OCI-LY1 (cell line): ENCODE measurements at regions not wholly inside any gene's neighbourhood (a gene's known extent, or its start where the extent isn't known, plus 50 kb on each side); places are given as distances from the start of the nearest gene placed in this dataset.

ENCODE experiments used
- CTCF ChIP-seq: fragments of 200-600 bp; sonication (generic), shearing (Covaris generic); IDR thresholded peaks from 2 replicates; pipeline ENCODE4 v1.5.1; 2017; ENCODE audit warnings: mild to moderate bottlenecking, antibody characterized with exemption, low read length, moderate library complexity, mixed read lengths
- EZH2 ChIP-seq: fragments of 200-600 bp; sonication (generic), shearing (Covaris generic); IDR thresholded peaks from 2 replicates; pipeline ENCODE4 v1.8.0; 2017; ENCODE audit warnings: borderline replicate concordance, mixed run types, mild to moderate bottlenecking, antibody characterized with exemption, low read length, moderate library complexity, mixed read lengths

- TF ChIP-seq CTCF (no peak), EZH2 (no peak)
Measured at GRCh38 chr20:54717983-54718382, 242.6 kb downstream of the DOK5 start.
